PFSK-1 (cell line): ENCODE measurements at regions not wholly inside any gene's neighbourhood (a gene's known extent, or its start where the extent isn't known, plus 50 kb on each side); places are given as distances from the start of the nearest gene placed in this dataset.

Source experiments
- FOXP2 ChIP-seq: optimal IDR thresholded peaks from 2 replicates; pipeline ENCODE3; 2011; ENCODE audit warnings: borderline replicate concordance, control low read depth, inconsistent platforms; ENCODE audit not compliant: insufficient read depth; ENCODE audit errors: extremely low read length, extremely low read depth
- POLR2AphosphoS5 ChIP-seq: IDR thresholded peaks from 2 replicates; pipeline ENCODE4 v1.6.1; 2012; ENCODE audit warnings: low read depth, mild to moderate bottlenecking, control low read depth, low read length, moderate library complexity
- REST ChIP-seq, 2 experiments: IDR thresholded peaks; 2 replicates each; pipeline versions ENCODE4 v1.6.1 to v1.8.0; 2011 to 2012; ENCODE audit warnings: low read depth in 2 of 2, low read length in 2 of 2, control low read depth in 1 of 2, inconsistent platforms in 1 of 2, mild to moderate bottlenecking in 1 of 2, moderate library complexity in 1 of 2; ENCODE audit not compliant: insufficient read depth in 1 of 2
- SIN3A ChIP-seq: IDR thresholded peaks from 2 replicates; pipeline ENCODE4 v1.6.1; 2012; ENCODE audit warnings: mild to moderate bottlenecking, low read length, moderate library complexity, borderline replicate concordance; ENCODE audit not compliant: insufficient read depth
- TAF1 ChIP-seq: IDR thresholded peaks from 2 replicates; pipeline ENCODE4 v1.6.1; 2012; ENCODE audit warnings: low read length, control low read depth, borderline replicate concordance; ENCODE audit not compliant: insufficient read depth

GRCh38 chr13:69319656-69320055 lies 788.0 kb upstream of the ATXN8OS start:
- no peak for TF ChIP-seq POLR2AphosphoS5
- no peak for TF ChIP-seq FOXP2
- TF ChIP-seq TAF1 = no peak

- TF ChIP-seq SIN3A (no peak), POLR2AphosphoS5 (no peak), FOXP2 (no peak), REST (IDR thresholded peaks at IDR 0.05; ENCODE audit: insufficient read depth in 1 of 2, low read depth in 2 of 2, low read length in 2 of 2) (no peak), TAF1 (no peak)
Measured at GRCh38 chr13:69315039-69315438, 792.6 kb upstream of the ATXN8OS start.

GRCh38 chr13:69306766-69307165 lies 800.9 kb upstream of the ATXN8OS start:
- TF ChIP-seq TAF1 = no peak
- TF ChIP-seq REST (IDR thresholded peaks at IDR 0.05; ENCODE audit: insufficient read depth in 1 of 2, low read depth in 2 of 2, low read length in 2 of 2) = no peak
- TF ChIP-seq SIN3A = no peak
- TF ChIP-seq POLR2AphosphoS5 = no peak
- no peak for TF ChIP-seq FOXP2

GRCh38 chr13:69300131-69300530 lies 807.5 kb upstream of the ATXN8OS start:
- no peak for TF ChIP-seq POLR2AphosphoS5
- TF ChIP-seq REST (IDR thresholded peaks at IDR 0.05; ENCODE audit: insufficient read depth in 1 of 2, low read depth in 2 of 2, low read length in 2 of 2) = no peak
- TF ChIP-seq SIN3A = no peak
- no peak for TF ChIP-seq TAF1
- no peak for TF ChIP-seq FOXP2

GRCh38 chr13:69296130-69296529 lies 811.5 kb upstream of the ATXN8OS start:
- no peak for TF ChIP-seq FOXP2
- no peak for TF ChIP-seq REST (IDR thresholded peaks at IDR 0.05; ENCODE audit: insufficient read depth in 1 of 2, low read depth in 2 of 2, low read length in 2 of 2)
- no peak for TF ChIP-seq SIN3A
- no peak for TF ChIP-seq POLR2AphosphoS5
- no peak for TF ChIP-seq TAF1
